Astrocyte of the spinal cord (primary cell): ENCODE measurements at regions not wholly inside any gene's neighbourhood (a gene's known extent, or its start where the extent isn't known, plus 50 kb on each side); places are given as distances from the start of the nearest gene placed in this dataset.

Experiments
- DNase-seq: peaks from one replicate; pipeline ENCODE4 v3.0.0; 2011; ENCODE audit warnings: low read depth, low spot score
- H3K4me3 ChIP-seq: 2 replicates; pipeline ENCODE4 v1.5.1; 2011; ENCODE audit warnings: low read depth, mild to moderate bottlenecking, low read length, moderate library complexity
- CTCF ChIP-seq: IDR thresholded peaks from 2 replicates; pipeline ENCODE4 v1.5.1; 2012; ENCODE audit warnings: low read depth, mild to moderate bottlenecking, low read length, inconsistent platforms
- in situ Hi-C: cut with HindIII; loops from 2 replicates; pipeline ENCODE4 v1.10.0; 2017; ENCODE audit warnings: low sequenced_read_pairs

GRCh38 chr6:12506159-12506558, 210.4 kb upstream of the PHACTR1 start:
- no peak for TF ChIP-seq CTCF
- in situ Hi-C loops = no loop called here
- H3K4me3 ChIP-seq = no peak overlapping the region
- no peak for DNase-seq

- DNase-seq = no peak
- no peak overlapping the region for H3K4me3 ChIP-seq
- no peak for TF ChIP-seq CTCF
- in situ Hi-C loops = no loop called here
These were observed 208.9 kb upstream of the PHACTR1 start for GRCh38 chr6:12507636-12508035.

- TF ChIP-seq CTCF = no peak
- DNase-seq = no peak
- no peak overlapping the region for H3K4me3 ChIP-seq
- in situ Hi-C loops = no loop called here
These were observed 208.0 kb upstream of the PHACTR1 start for GRCh38 chr6:12508553-12508952.

- in situ Hi-C loops = no loop called here
- no peak for TF ChIP-seq CTCF
- no peak for DNase-seq
- H3K4me3 ChIP-seq = no peak overlapping the region
These were observed 207.5 kb upstream of the PHACTR1 start for GRCh38 chr6:12509060-12509459.

GRCh38 chr6:12516070-12516469, 200.5 kb upstream of the PHACTR1 start:
- no peak for TF ChIP-seq CTCF
- in situ Hi-C loops = no loop called here
- no peak for DNase-seq
- H3K4me3 ChIP-seq = no peak overlapping the region

GRCh38 chr6:12522347-12522746, 194.2 kb upstream of the PHACTR1 start:
- in situ Hi-C loops = no loop called here
- no peak for DNase-seq
- no peak for TF ChIP-seq CTCF
- H3K4me3 ChIP-seq = no peak overlapping the region

GRCh38 chr6:12523726-12524125, 192.8 kb upstream of the PHACTR1 start:
- H3K4me3 ChIP-seq = no peak overlapping the region
- no peak for TF ChIP-seq CTCF
- in situ Hi-C loops = no loop called here
- no peak for DNase-seq
